Activated naive CD4-positive, alpha-beta T cell treated with anti-CD3 and anti-CD28 coated beads, Interleukin-2, amount 10 ng/mL, durations not matched to agents 7 days and 5 days (primary cell): ENCODE measurements at regions not wholly inside any gene's neighbourhood (a gene's known extent, or its start where the extent isn't known, plus 50 kb on each side); places are given as distances from the start of the nearest gene placed in this dataset.
"Not testable (repeated sequence)": the region's sequence is repeated elsewhere in the genome, so short reads cannot be mapped to it uniquely, and the experiment has no call there.

Experiments
- CTCF ChIA-PET: fragments of 350-600 bp; sonication (Branson Sonifier 250); formaldehyde crosslinking; loops from one replicate; lab custom pipeline; 2021; ENCODE audit warnings: antibody characterized with exemption; lab: Charles Lee
- DNase-seq: peaks from one replicate; pipeline ENCODE4 v3.0.0-alpha.2; 2020
- H3K27ac Mint-ChIP-seq: one replicate; pipeline ENCODE4 v1.8.0; 2021; ENCODE audit warnings: mild to moderate bottlenecking, moderate library complexity, mixed read lengths
- H3K27me3 Mint-ChIP-seq: one replicate; pipeline ENCODE4 v1.8.0; 2021; ENCODE audit warnings: mild to moderate bottlenecking, mixed read lengths
- H3K36me3 Mint-ChIP-seq: one replicate; pipeline ENCODE4 v1.8.0; 2021; ENCODE audit warnings: mixed read lengths
- H3K4me1 Mint-ChIP-seq: one replicate; pipeline ENCODE4 v1.8.0; 2021; ENCODE audit warnings: mixed read lengths
- H3K4me3 Mint-ChIP-seq: one replicate; pipeline ENCODE4 v1.8.0; 2021; ENCODE audit warnings: mild to moderate bottlenecking, moderate library complexity, mixed read lengths
- H3K9me3 Mint-ChIP-seq: one replicate; pipeline ENCODE4 v1.8.0; 2021; ENCODE audit warnings: mixed read lengths

GRCh38 chr4:186829097-186829496 lies 105.4 kb upstream of the FAT1 start:
- CTCF ChIA-PET, result no interaction called here
- H3K9me3 Mint-ChIP-seq, result peaks cover 7% of the 10 kb centered on the region
- H3K4me1 Mint-ChIP-seq, result no peaks in the 10 kb centered on the region
- no peak for DNase-seq
- H3K27ac Mint-ChIP-seq, result no peak overlapping the region
- no peaks in the 10 kb centered on the region for H3K36me3 Mint-ChIP-seq
- no peak overlapping the region for H3K4me3 Mint-ChIP-seq
- no peaks in the 10 kb centered on the region for H3K27me3 Mint-ChIP-seq

GRCh38 chr4:186829740-186830449 lies 106.2 kb upstream of the FAT1 start:
- H3K27ac Mint-ChIP-seq, result no peak overlapping the region
- H3K9me3 Mint-ChIP-seq, result peaks cover 7% of the 10 kb centered on the region
- no peaks in the 10 kb centered on the region for H3K36me3 Mint-ChIP-seq
- no peak for DNase-seq
- CTCF ChIA-PET, result no interaction called here
- no peak overlapping the region for H3K4me3 Mint-ChIP-seq
- no peaks in the 10 kb centered on the region for H3K4me1 Mint-ChIP-seq
- no peaks in the 10 kb centered on the region for H3K27me3 Mint-ChIP-seq

GRCh38 chr4:186831574-186831973 lies 107.9 kb upstream of the FAT1 start:
- no peaks in the 10 kb centered on the region for H3K4me1 Mint-ChIP-seq
- no peak for DNase-seq
- peaks cover 7% of the 10 kb centered on the region for H3K9me3 Mint-ChIP-seq
- CTCF ChIA-PET, result no interaction called here
- no peak overlapping the region for H3K4me3 Mint-ChIP-seq
- no peaks in the 10 kb centered on the region for H3K27me3 Mint-ChIP-seq
- H3K27ac Mint-ChIP-seq, result no peak overlapping the region
- H3K36me3 Mint-ChIP-seq, result no peaks in the 10 kb centered on the region

- Mint-ChIP-seq H3K4me3 (no peak overlapping the region), H3K36me3 (no peaks in the 10 kb centered on the region), H3K27me3 (no peaks in the 10 kb centered on the region), H3K27ac (no peak overlapping the region), H3K4me1 (no peaks in the 10 kb centered on the region), H3K9me3 (peaks cover 8% of the 10 kb centered on the region)
- CTCF ChIA-PET, result no interaction called here
- DNase-seq, result no peak
Measured at GRCh38 chr4:186832906-186833305, 109.2 kb upstream of the FAT1 start.

GRCh38 chr4:186837463-186837862 lies 113.8 kb upstream of the FAT1 start:
- not testable (repeated sequence) for DNase-seq

GRCh38 chr4:186838295-186838694 lies 114.6 kb upstream of the FAT1 start:
- H3K36me3 Mint-ChIP-seq, result no peaks in the 10 kb centered on the region
- H3K27me3 Mint-ChIP-seq, result no peaks in the 10 kb centered on the region
- H3K4me1 Mint-ChIP-seq, result no peaks in the 10 kb centered on the region
- no peak overlapping the region for H3K27ac Mint-ChIP-seq
- peaks cover 3% of the 10 kb centered on the region for H3K9me3 Mint-ChIP-seq
- CTCF ChIA-PET, result no interaction called here
- no peak for DNase-seq
- no peak overlapping the region for H3K4me3 Mint-ChIP-seq

More at GRCh38 chr4:186837463-186837862, 113.8 kb upstream of the FAT1 start:
- CTCF ChIA-PET, H3K27ac Mint-ChIP-seq, H3K9me3 Mint-ChIP-seq, H3K36me3 Mint-ChIP-seq, H3K4me3 Mint-ChIP-seq, H3K27me3 Mint-ChIP-seq, H3K4me1 Mint-ChIP-seq: not testable (repeated sequence)

GRCh38 chr4:186839122-186840037 lies 115.7 kb upstream of the FAT1 start:
- Mint-ChIP-seq H3K36me3 (no peaks in the 10 kb centered on the region), H3K27ac (no peak overlapping the region), H3K4me1 (no peaks in the 10 kb centered on the region), H3K9me3 (peaks cover 3% of the 10 kb centered on the region), H3K27me3 (no peaks in the 10 kb centered on the region), H3K4me3 (no peak overlapping the region)
- DNase-seq, result no peak
- CTCF ChIA-PET, result no interaction called here

GRCh38 chr4:186840222-186840701 lies 116.6 kb upstream of the FAT1 start:
- no peaks in the 10 kb centered on the region for H3K4me1 Mint-ChIP-seq
- H3K4me3 Mint-ChIP-seq, result no peak overlapping the region
- H3K9me3 Mint-ChIP-seq, result peaks cover 5% of the 10 kb centered on the region
- H3K27ac Mint-ChIP-seq, result no peak overlapping the region
- CTCF ChIA-PET, result no interaction called here
- no peak for DNase-seq
- no peaks in the 10 kb centered on the region for H3K36me3 Mint-ChIP-seq
- no peaks in the 10 kb centered on the region for H3K27me3 Mint-ChIP-seq

GRCh38 chr4:186840771-186841301 lies 117.2 kb upstream of the FAT1 start:
- H3K4me3 Mint-ChIP-seq, result no peak overlapping the region
- H3K9me3 Mint-ChIP-seq, result peaks cover 5% of the 10 kb centered on the region
- no peaks in the 10 kb centered on the region for H3K4me1 Mint-ChIP-seq
- CTCF ChIA-PET, result no interaction called here
- H3K36me3 Mint-ChIP-seq, result no peaks in the 10 kb centered on the region
- no peaks in the 10 kb centered on the region for H3K27me3 Mint-ChIP-seq
- DNase-seq, result no peak
- no peak overlapping the region for H3K27ac Mint-ChIP-seq

- Mint-ChIP-seq H3K4me3 (no peak overlapping the region), H3K36me3 (no peaks in the 10 kb centered on the region), H3K27me3 (no peaks in the 10 kb centered on the region), H3K9me3 (peaks cover 6% of the 10 kb centered on the region), H3K27ac (no peak overlapping the region), H3K4me1 (no peaks in the 10 kb centered on the region)
- no peak for DNase-seq
- CTCF ChIA-PET, result no interaction called here
Measured at GRCh38 chr4:186844059-186844681, 120.5 kb upstream of the FAT1 start.

GRCh38 chr4:186845137-186845842 lies 121.6 kb upstream of the FAT1 start:
- Mint-ChIP-seq H3K4me3 (no peak overlapping the region), H3K9me3 (peaks cover 6% of the 10 kb centered on the region), H3K27ac (no peak overlapping the region), H3K4me1 (no peaks in the 10 kb centered on the region), H3K27me3 (no peaks in the 10 kb centered on the region), H3K36me3 (no peaks in the 10 kb centered on the region)
- CTCF ChIA-PET, result no interaction called here
- no peak for DNase-seq

- no peak for DNase-seq
- Mint-ChIP-seq H3K9me3 (peaks cover 6% of the 10 kb centered on the region), H3K27ac (no peak overlapping the region), H3K4me1 (no peaks in the 10 kb centered on the region), H3K27me3 (no peaks in the 10 kb centered on the region), H3K36me3 (no peaks in the 10 kb centered on the region), H3K4me3 (no peak overlapping the region)
- CTCF ChIA-PET, result interaction anchor here (0.6 kb wide), 1 partner anchor 165 kb away, joined by 6 read pairs; no protein-coding TSS in a partner anchor
Measured at GRCh38 chr4:186846426-186846825, 122.8 kb upstream of the FAT1 start.

GRCh38 chr4:186847429-186848131 lies 123.9 kb upstream of the FAT1 start:
- DNase-seq, H3K36me3 Mint-ChIP-seq, H3K9me3 Mint-ChIP-seq, H3K27ac Mint-ChIP-seq, H3K4me3 Mint-ChIP-seq, H3K27me3 Mint-ChIP-seq, H3K4me1 Mint-ChIP-seq, CTCF ChIA-PET: not testable (repeated sequence)
